GM23338 (cell line): ENCODE measurements at regions not wholly inside any gene's neighbourhood (a gene's known extent, or its start where the extent isn't known, plus 50 kb on each side); places are given as distances from the start of the nearest gene placed in this dataset.

Experiments used
- ATAC-seq: fragments of 200-7000 bp; cut with Tn5 transposase; 3 replicates; pipeline ENCODE4 v1.9.1; 2020
- DNase-seq: peaks from one replicate; pipeline ENCODE4 v3.0.0-alpha.2; 2015; ENCODE audit warnings: low spot score
- H2AFZ ChIP-seq: fragments of 200-600 bp; sonication (generic); 2 replicates; pipeline ENCODE4 v1.8.0; 2016; ENCODE audit warnings: antibody characterized with exemption, mild to moderate bottlenecking, moderate library complexity
- H3F3A ChIP-seq: fragments of 200-600 bp; sonication (generic); replicated peaks from 2 replicates; pipeline ENCODE4 v1.8.0; 2017; ENCODE audit warnings: antibody characterized with exemption, mixed run types, low read depth
- H3K27ac ChIP-seq: fragments of 200-600 bp; sonication (generic); 2 replicates; pipeline ENCODE4 v1.6.1; 2016; ENCODE audit warnings: low read depth
- H3K27me3 ChIP-seq: fragments of 200-600 bp; sonication (generic); 2 replicates; pipeline ENCODE4 v1.8.0; 2016; ENCODE audit warnings: mild to moderate bottlenecking, mixed run types, moderate library complexity; ENCODE audit not compliant: insufficient read depth
- H3K36me3 ChIP-seq: fragments of 200-600 bp; sonication (generic); 2 replicates; pipeline ENCODE4 v1.8.0; 2016; ENCODE audit warnings: mild to moderate bottlenecking; ENCODE audit not compliant: insufficient read depth
- H3K4me1 ChIP-seq: fragments of 200-600 bp; sonication (generic); 2 replicates; pipeline ENCODE4 v1.8.0; 2016; ENCODE audit warnings: mild to moderate bottlenecking, moderate library complexity; ENCODE audit not compliant: insufficient read depth
- H3K4me2 ChIP-seq: fragments of 200-600 bp; sonication (generic); 2 replicates; pipeline ENCODE4 v1.7.1; 2017; ENCODE audit warnings: mixed run types
- H3K4me3 ChIP-seq: fragments of 200-600 bp; sonication (generic); 2 replicates; pipeline ENCODE4 v1.6.1; 2016; ENCODE audit warnings: mixed run types
- H3K79me2 ChIP-seq: fragments of 200-600 bp; sonication (generic); replicated peaks from 2 replicates; pipeline ENCODE4 v1.8.0; 2017; ENCODE audit warnings: mild to moderate bottlenecking; ENCODE audit not compliant: insufficient read depth
- H3K9me2 ChIP-seq: fragments of 200-600 bp; sonication (generic); 2 replicates; pipeline ENCODE4 v1.8.0; 2017; ENCODE audit not compliant: insufficient read depth
- H4K20me1 ChIP-seq: fragments of 200-600 bp; sonication (generic); replicated peaks from 2 replicates; pipeline ENCODE4 v1.8.0; 2017; ENCODE audit warnings: mild to moderate bottlenecking; ENCODE audit not compliant: insufficient read depth
- H3K27ac Mint-ChIP-seq: 2 replicates; pipeline ENCODE4 v1.8.0; 2020; ENCODE audit warnings: inconsistent platforms, mild to moderate bottlenecking, moderate library complexity, mixed read lengths
- H3K27me3 Mint-ChIP-seq: 3 replicates; pipeline ENCODE4 v1.8.0; 2022; ENCODE audit warnings: low read depth, mild to moderate bottlenecking, moderate library complexity, mixed read lengths, inconsistent platforms; ENCODE audit not compliant: insufficient read depth, poor library complexity
- H3K36me3 Mint-ChIP-seq: 3 replicates; pipeline ENCODE4 v1.8.0; 2021; ENCODE audit warnings: low read depth, mild to moderate bottlenecking, inconsistent platforms, moderate library complexity, mixed read lengths
- H3K4me1 Mint-ChIP-seq: 3 replicates; pipeline ENCODE4 v1.8.0; 2020; ENCODE audit warnings: mild to moderate bottlenecking, inconsistent platforms, mixed read lengths
- H3K4me3 Mint-ChIP-seq: 3 replicates; pipeline ENCODE4 v1.8.0; 2021; ENCODE audit warnings: moderate library complexity, mild to moderate bottlenecking, inconsistent platforms, mixed read lengths
- H3K9me3 Mint-ChIP-seq: 3 replicates; pipeline ENCODE4 v1.8.0; 2020; ENCODE audit warnings: moderate library complexity, mild to moderate bottlenecking, inconsistent platforms, mixed read lengths
- POLR2AphosphoS5 ChIP-seq: IDR thresholded peaks from 2 replicates; pipeline ENCODE4 v1.6.1; 2016; ENCODE audit warnings: antibody characterized with exemption, low read depth
- ZNF114 ChIP-seq: fragments of 250-450 bp; sonication (Bioruptor Pico); IDR thresholded peaks from 2 replicates; pipeline ENCODE4 v1.5.0; 2020; ENCODE audit warnings: mild to moderate bottlenecking, moderate library complexity
- TF ChIP-seq, protein P1 (sequence below): fragments of 250-450 bp; sonication (Bioruptor Pico); IDR thresholded peaks from 2 replicates; pipeline ENCODE4 v1.5.0; 2020; ENCODE audit warnings: mild to moderate bottlenecking, moderate library complexity
- TF ChIP-seq, protein P2 (sequence below), 2 experiments: fragments of 200-600 bp in 1 of 2; sonication (generic) in 1 of 2; conservative IDR thresholded peaks; 2 replicates each; pipeline versions ENCODE4 v1.5.1 to v1.6.1; 2016 to 2017; ENCODE audit warnings: antibody characterized with exemption in 2 of 2, low read depth in 2 of 2, mild to moderate bottlenecking in 2 of 2, moderate library complexity in 1 of 2

DNA sequence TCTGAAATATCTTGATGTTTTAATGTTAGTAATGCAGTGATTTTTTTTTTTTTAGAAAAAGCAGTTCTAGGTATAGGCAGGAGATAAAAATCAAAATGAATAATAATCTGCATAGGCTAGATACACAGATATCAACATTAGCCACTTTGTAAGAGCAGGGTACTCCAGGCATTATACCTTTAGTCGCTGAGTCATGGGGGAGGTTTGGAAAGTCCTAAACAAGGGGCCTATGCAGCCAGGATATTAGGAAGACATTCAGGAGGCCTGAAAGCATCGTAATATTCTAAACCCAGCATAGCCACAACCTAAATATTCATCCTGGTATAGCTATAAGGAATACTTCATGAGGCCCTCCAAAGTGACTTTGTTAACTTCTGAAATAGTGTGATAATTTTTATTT, 258.1 kb upstream of the NECTIN3 start:
- H3K9me3 Mint-ChIP-seq = peaks cover under 1% of the 10 kb centered on the region; the same call in 1 of the 3 replicates
- H3K9me2 ChIP-seq = no peaks in the 10 kb centered on the region; the same call in 1 of the 2 replicates
- no peaks in the 10 kb centered on the region for H3K4me1 Mint-ChIP-seq

More for the DNA sequence above, 258.1 kb upstream of the NECTIN3 start:
- Mint-ChIP-seq H3K4me3 (no peak overlapping the region), H3K27me3 (no peaks in the 10 kb centered on the region), H3K36me3 (no peaks in the 10 kb centered on the region), H3K27ac (no peak overlapping the region)
- H2AFZ ChIP-seq = no peak overlapping the region
- no peaks in the 10 kb centered on the region for H4K20me1 ChIP-seq
- ATAC-seq (no peak), DNase-seq (no peak)
- TF ChIP-seq POLR2AphosphoS5 = no peak
- no peak for TF ChIP-seq ZNF114
- TF ChIP-seq, protein P1, sequence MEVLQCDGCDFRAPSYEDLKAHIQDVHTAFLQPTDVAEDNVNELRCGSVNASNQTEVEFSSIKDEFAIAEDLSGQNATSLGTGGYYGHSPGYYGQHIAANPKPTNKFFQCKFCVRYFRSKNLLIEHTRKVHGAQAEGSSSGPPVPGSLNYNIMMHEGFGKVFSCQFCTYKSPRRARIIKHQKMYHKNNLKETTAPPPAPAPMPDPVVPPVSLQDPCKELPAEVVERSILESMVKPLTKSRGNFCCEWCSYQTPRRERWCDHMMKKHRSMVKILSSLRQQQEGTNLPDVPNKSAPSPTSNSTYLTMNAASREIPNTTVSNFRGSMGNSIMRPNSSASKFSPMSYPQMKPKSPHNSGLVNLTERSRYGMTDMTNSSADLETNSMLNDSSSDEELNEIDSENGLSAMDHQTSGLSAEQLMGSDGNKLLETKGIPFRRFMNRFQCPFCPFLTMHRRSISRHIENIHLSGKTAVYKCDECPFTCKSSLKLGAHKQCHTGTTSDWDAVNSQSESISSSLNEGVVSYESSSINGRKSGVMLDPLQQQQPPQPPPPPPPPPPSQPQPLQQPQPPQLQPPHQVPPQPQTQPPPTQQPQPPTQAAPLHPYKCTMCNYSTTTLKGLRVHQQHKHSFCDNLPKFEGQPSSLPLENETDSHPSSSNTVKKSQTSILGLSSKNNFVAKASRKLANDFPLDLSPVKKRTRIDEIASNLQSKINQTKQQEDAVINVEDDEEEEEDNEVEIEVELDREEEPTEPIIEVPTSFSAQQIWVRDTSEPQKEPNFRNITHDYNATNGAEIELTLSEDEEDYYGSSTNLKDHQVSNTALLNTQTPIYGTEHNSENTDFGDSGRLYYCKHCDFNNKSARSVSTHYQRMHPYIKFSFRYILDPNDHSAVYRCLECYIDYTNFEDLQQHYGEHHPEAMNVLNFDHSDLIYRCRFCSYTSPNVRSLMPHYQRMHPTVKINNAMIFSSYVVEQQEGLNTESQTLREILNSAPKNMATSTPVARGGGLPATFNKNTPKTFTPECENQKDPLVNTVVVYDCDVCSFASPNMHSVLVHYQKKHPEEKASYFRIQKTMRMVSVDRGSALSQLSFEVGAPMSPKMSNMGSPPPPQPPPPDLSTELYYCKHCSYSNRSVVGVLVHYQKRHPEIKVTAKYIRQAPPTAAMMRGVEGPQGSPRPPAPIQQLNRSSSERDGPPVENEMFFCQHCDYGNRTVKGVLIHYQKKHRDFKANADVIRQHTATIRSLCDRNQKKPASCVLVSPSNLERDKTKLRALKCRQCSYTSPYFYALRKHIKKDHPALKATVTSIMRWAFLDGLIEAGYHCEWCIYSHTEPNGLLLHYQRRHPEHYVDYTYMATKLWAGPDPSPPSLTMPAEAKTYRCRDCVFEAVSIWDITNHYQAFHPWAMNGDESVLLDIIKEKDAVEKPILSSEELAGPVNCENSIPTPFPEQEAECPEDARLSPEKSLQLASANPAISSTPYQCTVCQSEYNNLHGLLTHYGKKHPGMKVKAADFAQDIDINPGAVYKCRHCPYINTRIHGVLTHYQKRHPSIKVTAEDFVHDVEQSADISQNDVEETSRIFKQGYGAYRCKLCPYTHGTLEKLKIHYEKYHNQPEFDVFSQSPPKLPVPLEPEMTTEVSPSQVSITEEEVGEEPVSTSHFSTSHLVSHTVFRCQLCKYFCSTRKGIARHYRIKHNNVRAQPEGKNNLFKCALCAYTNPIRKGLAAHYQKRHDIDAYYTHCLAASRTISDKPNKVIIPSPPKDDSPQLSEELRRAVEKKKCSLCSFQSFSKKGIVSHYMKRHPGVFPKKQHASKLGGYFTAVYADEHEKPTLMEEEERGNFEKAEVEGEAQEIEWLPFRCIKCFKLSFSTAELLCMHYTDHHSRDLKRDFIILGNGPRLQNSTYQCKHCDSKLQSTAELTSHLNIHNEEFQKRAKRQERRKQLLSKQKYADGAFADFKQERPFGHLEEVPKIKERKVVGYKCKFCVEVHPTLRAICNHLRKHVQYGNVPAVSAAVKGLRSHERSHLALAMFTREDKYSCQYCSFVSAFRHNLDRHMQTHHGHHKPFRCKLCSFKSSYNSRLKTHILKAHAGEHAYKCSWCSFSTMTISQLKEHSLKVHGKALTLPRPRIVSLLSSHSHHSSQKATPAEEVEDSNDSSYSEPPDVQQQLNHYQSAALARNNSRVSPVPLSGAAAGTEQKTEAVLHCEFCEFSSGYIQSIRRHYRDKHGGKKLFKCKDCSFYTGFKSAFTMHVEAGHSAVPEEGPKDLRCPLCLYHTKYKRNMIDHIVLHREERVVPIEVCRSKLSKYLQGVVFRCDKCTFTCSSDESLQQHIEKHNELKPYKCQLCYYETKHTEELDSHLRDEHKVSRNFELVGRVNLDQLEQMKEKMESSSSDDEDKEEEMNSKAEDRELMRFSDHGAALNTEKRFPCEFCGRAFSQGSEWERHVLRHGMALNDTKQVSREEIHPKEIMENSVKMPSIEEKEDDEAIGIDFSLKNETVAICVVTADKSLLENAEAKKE = no peak
- TF ChIP-seq, protein P2, sequence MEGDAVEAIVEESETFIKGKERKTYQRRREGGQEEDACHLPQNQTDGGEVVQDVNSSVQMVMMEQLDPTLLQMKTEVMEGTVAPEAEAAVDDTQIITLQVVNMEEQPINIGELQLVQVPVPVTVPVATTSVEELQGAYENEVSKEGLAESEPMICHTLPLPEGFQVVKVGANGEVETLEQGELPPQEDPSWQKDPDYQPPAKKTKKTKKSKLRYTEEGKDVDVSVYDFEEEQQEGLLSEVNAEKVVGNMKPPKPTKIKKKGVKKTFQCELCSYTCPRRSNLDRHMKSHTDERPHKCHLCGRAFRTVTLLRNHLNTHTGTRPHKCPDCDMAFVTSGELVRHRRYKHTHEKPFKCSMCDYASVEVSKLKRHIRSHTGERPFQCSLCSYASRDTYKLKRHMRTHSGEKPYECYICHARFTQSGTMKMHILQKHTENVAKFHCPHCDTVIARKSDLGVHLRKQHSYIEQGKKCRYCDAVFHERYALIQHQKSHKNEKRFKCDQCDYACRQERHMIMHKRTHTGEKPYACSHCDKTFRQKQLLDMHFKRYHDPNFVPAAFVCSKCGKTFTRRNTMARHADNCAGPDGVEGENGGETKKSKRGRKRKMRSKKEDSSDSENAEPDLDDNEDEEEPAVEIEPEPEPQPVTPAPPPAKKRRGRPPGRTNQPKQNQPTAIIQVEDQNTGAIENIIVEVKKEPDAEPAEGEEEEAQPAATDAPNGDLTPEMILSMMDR (conservative IDR thresholded peaks at IDR 0.05; ENCODE audit: low read depth in 2 of 2) = no peak
- no peaks in the 10 kb centered on the region for H3K36me3 ChIP-seq
- H3K27ac ChIP-seq = no peak overlapping the region
- no peaks in the 10 kb centered on the region for H3F3A ChIP-seq
- no peak overlapping the region for H3K4me2 ChIP-seq
- H3K27me3 ChIP-seq = no peaks in the 10 kb centered on the region
- H3K4me3 ChIP-seq = no peak overlapping the region
- H3K4me1 ChIP-seq = no peaks in the 10 kb centered on the region
- no peaks in the 10 kb centered on the region for H3K79me2 ChIP-seq
